Hepatocyte (in vitro differentiated cells): ENCODE measurements at regions not wholly inside any gene's neighbourhood (a gene's known extent, or its start where the extent isn't known, plus 50 kb on each side); places are given as distances from the start of the nearest gene placed in this dataset.

Experiments
- EZH2 ChIP-seq: fragments of 200-600 bp; sonication (generic); IDR thresholded peaks from 2 replicates; pipeline ENCODE4 v1.6.1; 2016; ENCODE audit warnings: antibody characterized with exemption, mild to moderate bottlenecking, borderline replicate concordance
- TF ChIP-seq, protein P1 (sequence below): fragments of 200-600 bp; sonication (generic); IDR thresholded peaks from 2 replicates; pipeline ENCODE4 v1.5.1; 2016; ENCODE audit warnings: antibody characterized with exemption, mild to moderate bottlenecking; ENCODE audit not compliant: poor library complexity

DNA sequence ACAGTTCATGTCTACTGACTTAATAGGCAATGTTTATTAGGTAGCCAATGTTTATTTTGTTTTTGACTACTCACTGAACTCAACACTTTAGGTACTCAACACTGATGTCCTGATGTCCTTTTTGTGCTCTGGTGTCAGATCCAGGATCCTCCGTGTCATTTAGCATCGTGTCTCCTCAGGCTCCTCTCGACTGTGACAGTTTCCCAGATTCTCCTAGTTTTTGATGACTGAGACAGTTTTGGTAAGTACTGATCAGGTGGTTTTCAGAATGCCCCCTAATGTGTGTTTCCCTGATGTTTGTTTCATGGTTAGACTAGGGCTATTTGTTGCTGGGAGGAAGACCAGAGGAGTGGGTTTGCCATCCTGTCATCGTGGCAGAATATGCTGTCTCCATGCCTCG is 719.7 kb upstream of the SOX11 start:
- TF ChIP-seq, protein P1, sequence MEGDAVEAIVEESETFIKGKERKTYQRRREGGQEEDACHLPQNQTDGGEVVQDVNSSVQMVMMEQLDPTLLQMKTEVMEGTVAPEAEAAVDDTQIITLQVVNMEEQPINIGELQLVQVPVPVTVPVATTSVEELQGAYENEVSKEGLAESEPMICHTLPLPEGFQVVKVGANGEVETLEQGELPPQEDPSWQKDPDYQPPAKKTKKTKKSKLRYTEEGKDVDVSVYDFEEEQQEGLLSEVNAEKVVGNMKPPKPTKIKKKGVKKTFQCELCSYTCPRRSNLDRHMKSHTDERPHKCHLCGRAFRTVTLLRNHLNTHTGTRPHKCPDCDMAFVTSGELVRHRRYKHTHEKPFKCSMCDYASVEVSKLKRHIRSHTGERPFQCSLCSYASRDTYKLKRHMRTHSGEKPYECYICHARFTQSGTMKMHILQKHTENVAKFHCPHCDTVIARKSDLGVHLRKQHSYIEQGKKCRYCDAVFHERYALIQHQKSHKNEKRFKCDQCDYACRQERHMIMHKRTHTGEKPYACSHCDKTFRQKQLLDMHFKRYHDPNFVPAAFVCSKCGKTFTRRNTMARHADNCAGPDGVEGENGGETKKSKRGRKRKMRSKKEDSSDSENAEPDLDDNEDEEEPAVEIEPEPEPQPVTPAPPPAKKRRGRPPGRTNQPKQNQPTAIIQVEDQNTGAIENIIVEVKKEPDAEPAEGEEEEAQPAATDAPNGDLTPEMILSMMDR, result no peak
- TF ChIP-seq EZH2, result no peak
